GM23338 (cell line): ENCODE measurements at regions not wholly inside any gene's neighbourhood (a gene's known extent, or its start where the extent isn't known, plus 50 kb on each side); places are given as distances from the start of the nearest gene placed in this dataset.

Experiments used
- ATAC-seq: fragments of 200-7000 bp; cut with Tn5 transposase; 3 replicates; pipeline ENCODE4 v1.9.1; 2020
- DNase-seq: peaks from one replicate; pipeline ENCODE4 v3.0.0-alpha.2; 2015; ENCODE audit warnings: low spot score
- H2AFZ ChIP-seq: fragments of 200-600 bp; sonication (generic); 2 replicates; pipeline ENCODE4 v1.8.0; 2016; ENCODE audit warnings: antibody characterized with exemption, mild to moderate bottlenecking, moderate library complexity
- H3F3A ChIP-seq: fragments of 200-600 bp; sonication (generic); replicated peaks from 2 replicates; pipeline ENCODE4 v1.8.0; 2017; ENCODE audit warnings: antibody characterized with exemption, mixed run types, low read depth
- H3K27ac ChIP-seq: fragments of 200-600 bp; sonication (generic); 2 replicates; pipeline ENCODE4 v1.6.1; 2016; ENCODE audit warnings: low read depth
- H3K27me3 ChIP-seq: fragments of 200-600 bp; sonication (generic); 2 replicates; pipeline ENCODE4 v1.8.0; 2016; ENCODE audit warnings: mild to moderate bottlenecking, mixed run types, moderate library complexity; ENCODE audit not compliant: insufficient read depth
- H3K36me3 ChIP-seq: fragments of 200-600 bp; sonication (generic); 2 replicates; pipeline ENCODE4 v1.8.0; 2016; ENCODE audit warnings: mild to moderate bottlenecking; ENCODE audit not compliant: insufficient read depth
- H3K4me1 ChIP-seq: fragments of 200-600 bp; sonication (generic); 2 replicates; pipeline ENCODE4 v1.8.0; 2016; ENCODE audit warnings: mild to moderate bottlenecking, moderate library complexity; ENCODE audit not compliant: insufficient read depth
- H3K4me2 ChIP-seq: fragments of 200-600 bp; sonication (generic); 2 replicates; pipeline ENCODE4 v1.7.1; 2017; ENCODE audit warnings: mixed run types
- H3K4me3 ChIP-seq: fragments of 200-600 bp; sonication (generic); 2 replicates; pipeline ENCODE4 v1.6.1; 2016; ENCODE audit warnings: mixed run types
- H3K79me2 ChIP-seq: fragments of 200-600 bp; sonication (generic); replicated peaks from 2 replicates; pipeline ENCODE4 v1.8.0; 2017; ENCODE audit warnings: mild to moderate bottlenecking; ENCODE audit not compliant: insufficient read depth
- H3K9me2 ChIP-seq: fragments of 200-600 bp; sonication (generic); 2 replicates; pipeline ENCODE4 v1.8.0; 2017; ENCODE audit not compliant: insufficient read depth
- H4K20me1 ChIP-seq: fragments of 200-600 bp; sonication (generic); replicated peaks from 2 replicates; pipeline ENCODE4 v1.8.0; 2017; ENCODE audit warnings: mild to moderate bottlenecking; ENCODE audit not compliant: insufficient read depth
- H3K27ac Mint-ChIP-seq: 2 replicates; pipeline ENCODE4 v1.8.0; 2020; ENCODE audit warnings: inconsistent platforms, mild to moderate bottlenecking, moderate library complexity, mixed read lengths
- H3K27me3 Mint-ChIP-seq: 3 replicates; pipeline ENCODE4 v1.8.0; 2022; ENCODE audit warnings: low read depth, mild to moderate bottlenecking, moderate library complexity, mixed read lengths, inconsistent platforms; ENCODE audit not compliant: insufficient read depth, poor library complexity
- H3K36me3 Mint-ChIP-seq: 3 replicates; pipeline ENCODE4 v1.8.0; 2021; ENCODE audit warnings: low read depth, mild to moderate bottlenecking, inconsistent platforms, moderate library complexity, mixed read lengths
- H3K4me1 Mint-ChIP-seq: 3 replicates; pipeline ENCODE4 v1.8.0; 2020; ENCODE audit warnings: mild to moderate bottlenecking, inconsistent platforms, mixed read lengths
- H3K4me3 Mint-ChIP-seq: 3 replicates; pipeline ENCODE4 v1.8.0; 2021; ENCODE audit warnings: moderate library complexity, mild to moderate bottlenecking, inconsistent platforms, mixed read lengths
- H3K9me3 Mint-ChIP-seq: 3 replicates; pipeline ENCODE4 v1.8.0; 2020; ENCODE audit warnings: moderate library complexity, mild to moderate bottlenecking, inconsistent platforms, mixed read lengths
- CTCF ChIP-seq, 2 experiments: fragments of 200-600 bp in 1 of 2; sonication (generic) in 1 of 2; conservative IDR thresholded peaks; 2 replicates each; pipeline versions ENCODE4 v1.5.1 to v1.6.1; 2016 to 2017; ENCODE audit warnings: antibody characterized with exemption in 2 of 2, low read depth in 2 of 2, mild to moderate bottlenecking in 2 of 2, moderate library complexity in 1 of 2
- ETS1 ChIP-seq: IDR thresholded peaks from 2 replicates; pipeline ENCODE4 v1.6.1; 2016; ENCODE audit warnings: antibody characterized with exemption
- EZH2 ChIP-seq: fragments of 200-600 bp; sonication (generic); IDR thresholded peaks from one replicate; pipeline ENCODE4 v1.8.0; 2017; ENCODE audit warnings: antibody characterized with exemption, mild to moderate bottlenecking, low read depth; ENCODE audit not compliant: unreplicated experiment
- JUNB ChIP-seq: IDR thresholded peaks from one replicate; pipeline ENCODE4 v1.6.1; 2016; ENCODE audit warnings: antibody characterized with exemption; ENCODE audit not compliant: unreplicated experiment
- NANOG ChIP-seq: IDR thresholded peaks from 2 replicates; pipeline ENCODE4 v1.6.1; 2016; ENCODE audit warnings: antibody characterized with exemption, borderline replicate concordance
- POLR2AphosphoS5 ChIP-seq: IDR thresholded peaks from 2 replicates; pipeline ENCODE4 v1.6.1; 2016; ENCODE audit warnings: antibody characterized with exemption, low read depth
- REST ChIP-seq: IDR thresholded peaks from one replicate; pipeline ENCODE4 v1.6.1; 2018; ENCODE audit warnings: antibody characterized with exemption; ENCODE audit not compliant: unreplicated experiment
- ZNF114 ChIP-seq: fragments of 250-450 bp; sonication (Bioruptor Pico); IDR thresholded peaks from 2 replicates; pipeline ENCODE4 v1.5.0; 2020; ENCODE audit warnings: mild to moderate bottlenecking, moderate library complexity
- ZNF331 ChIP-seq: fragments of 250-450 bp; sonication (Bioruptor Pico); IDR thresholded peaks from 2 replicates; pipeline ENCODE4 v1.5.0; 2020; ENCODE audit warnings: low read depth, mild to moderate bottlenecking, moderate library complexity
- ZNF462 ChIP-seq: fragments of 250-450 bp; sonication (Bioruptor Pico); IDR thresholded peaks from 2 replicates; pipeline ENCODE4 v1.5.0; 2020; ENCODE audit warnings: mild to moderate bottlenecking, moderate library complexity

GRCh38 chr13:51534041-51534817, 50.0 kb upstream of the WDFY2 start:
- Histone ChIP-seq H3K79me2 (no peaks in the 10 kb centered on the region), H3K4me2 (no peak overlapping the region), H3K27me3 (no peaks in the 10 kb centered on the region), H3K4me3 (no peak overlapping the region), H4K20me1 (no peaks in the 10 kb centered on the region), H3K4me1 (peaks cover 12% of the 10 kb centered on the region), H3K9me2 (peaks cover 4% of the 10 kb centered on the region; the same call in 1 of the 2 replicates), H3K36me3 (no peaks in the 10 kb centered on the region), H3K27ac (no peak overlapping the region), H2AFZ (peak overlapping the region; percentile 83; the same call in 1 of the 2 replicates), H3F3A (no peaks in the 10 kb centered on the region)
- H3K4me1 Mint-ChIP-seq, result peaks cover 26% of the 10 kb centered on the region
- DNase-seq (no peak), ATAC-seq (no peak)
- H3K27me3 Mint-ChIP-seq, result no peaks in the 10 kb centered on the region
- no peak overlapping the region for H3K4me3 Mint-ChIP-seq
- TF ChIP-seq ZNF462 (CRISPR knock-in tag), result no peak
- no peak for TF ChIP-seq EZH2
- TF ChIP-seq ETS1, result no peak
- TF ChIP-seq ZNF331 (CRISPR knock-in tag), result no peak
- TF ChIP-seq CTCF (conservative IDR thresholded peaks at IDR 0.05; ENCODE audit: low read depth in 2 of 2), result no peak
- TF ChIP-seq REST, result no peak
- TF ChIP-seq ZNF114, result no peak
- no peak for TF ChIP-seq JUNB
- TF ChIP-seq NANOG, result no peak
- no peak for TF ChIP-seq POLR2AphosphoS5
- H3K36me3 Mint-ChIP-seq, result peaks cover 4% of the 10 kb centered on the region; the same call in 1 of the 3 replicates
- peaks cover 9% of the 10 kb centered on the region; the same call in 2 of the 3 replicates for H3K9me3 Mint-ChIP-seq
- H3K27ac Mint-ChIP-seq, result no peak overlapping the region
